ENCODE measurements at regions not wholly inside any gene's neighbourhood (a gene's known extent, or its start where the extent isn't known, plus 50 kb on each side); places are given as distances from the start of the nearest gene placed in this dataset.

DNA sequence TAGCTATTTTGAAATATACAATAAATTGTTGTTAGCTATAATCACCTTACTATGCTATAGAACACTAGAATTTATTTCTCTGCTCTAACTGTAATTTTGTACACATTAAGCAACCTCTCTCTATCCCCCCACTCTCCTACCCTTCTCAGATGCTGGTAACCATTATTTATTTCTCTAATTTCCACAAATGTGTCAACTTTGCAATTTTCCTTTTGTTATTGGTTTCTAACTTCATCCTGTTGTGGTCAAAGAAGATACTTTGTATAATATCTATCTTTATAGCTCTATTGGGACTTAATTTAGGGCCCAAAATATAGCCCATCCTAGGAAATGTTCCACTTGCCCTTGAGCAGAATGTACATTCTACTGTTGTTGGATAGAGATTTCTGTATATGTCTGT, 229.3 kb downstream of the SATB1 start:
- TF ChIP-seq, protein P1, sequence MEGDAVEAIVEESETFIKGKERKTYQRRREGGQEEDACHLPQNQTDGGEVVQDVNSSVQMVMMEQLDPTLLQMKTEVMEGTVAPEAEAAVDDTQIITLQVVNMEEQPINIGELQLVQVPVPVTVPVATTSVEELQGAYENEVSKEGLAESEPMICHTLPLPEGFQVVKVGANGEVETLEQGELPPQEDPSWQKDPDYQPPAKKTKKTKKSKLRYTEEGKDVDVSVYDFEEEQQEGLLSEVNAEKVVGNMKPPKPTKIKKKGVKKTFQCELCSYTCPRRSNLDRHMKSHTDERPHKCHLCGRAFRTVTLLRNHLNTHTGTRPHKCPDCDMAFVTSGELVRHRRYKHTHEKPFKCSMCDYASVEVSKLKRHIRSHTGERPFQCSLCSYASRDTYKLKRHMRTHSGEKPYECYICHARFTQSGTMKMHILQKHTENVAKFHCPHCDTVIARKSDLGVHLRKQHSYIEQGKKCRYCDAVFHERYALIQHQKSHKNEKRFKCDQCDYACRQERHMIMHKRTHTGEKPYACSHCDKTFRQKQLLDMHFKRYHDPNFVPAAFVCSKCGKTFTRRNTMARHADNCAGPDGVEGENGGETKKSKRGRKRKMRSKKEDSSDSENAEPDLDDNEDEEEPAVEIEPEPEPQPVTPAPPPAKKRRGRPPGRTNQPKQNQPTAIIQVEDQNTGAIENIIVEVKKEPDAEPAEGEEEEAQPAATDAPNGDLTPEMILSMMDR (IDR thresholded peaks at IDR 0.05), result no peak
- intact Hi-C loops (cut with DNase I), result no loop called here
- no peak for ATAC-seq

DNA sequence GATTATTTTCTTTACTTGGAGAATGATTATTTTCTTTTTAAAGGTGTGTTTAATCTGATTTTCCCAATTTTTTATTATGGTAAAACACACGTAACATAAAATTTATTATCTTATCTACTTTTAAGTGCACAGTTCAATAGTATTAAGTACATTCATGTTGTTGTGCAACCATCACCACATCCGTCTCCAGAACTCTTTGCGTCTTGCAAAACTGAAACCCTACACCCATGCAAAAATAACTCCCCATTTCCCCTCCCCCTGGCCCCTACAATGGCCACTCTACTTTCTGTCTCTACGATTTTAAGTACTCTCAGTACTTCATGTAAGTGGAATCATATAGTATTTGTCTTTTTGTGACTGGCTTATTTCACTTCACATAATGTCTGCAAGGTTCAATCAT, 230.7 kb downstream of the SATB1 start:
- no peaks in the 10 kb centered on the region for H3K4me1 ChIP-seq
- no peak overlapping the region for H3K27ac ChIP-seq
- no peaks in the 10 kb centered on the region for H3K36me3 ChIP-seq (ENCODE audit: insufficient read depth in 1 of 2, low read depth in 1 of 2)
- H3K4me3 ChIP-seq, result no peak overlapping the region
- peaks cover 7% of the 10 kb centered on the region for H3K9me3 ChIP-seq
- no peaks in the 10 kb centered on the region for H3K27me3 ChIP-seq (ENCODE audit: insufficient read depth in 3 of 3, low read length in 2 of 3)
- ATAC-seq, result no peak
- intact Hi-C loops (cut with DNase I), result no loop called here
- TF ChIP-seq, protein P1 (IDR thresholded peaks at IDR 0.05), result no peak
- no peak for DNase-seq
- 47 to 59% (median 48%) methylated on average over 4 of the region's 4 CpGs for WGBS, 3 donors

More for the DNA sequence above, 229.3 kb downstream of the SATB1 start:
- no peak for DNase-seq
- H3K27me3 ChIP-seq (ENCODE audit: insufficient read depth in 3 of 3, low read length in 2 of 3), result no peaks in the 10 kb centered on the region
- no peaks in the 10 kb centered on the region for H3K36me3 ChIP-seq (ENCODE audit: insufficient read depth in 1 of 2, low read depth in 1 of 2)
- peaks cover 7% of the 10 kb centered on the region for H3K9me3 ChIP-seq
- H3K4me1 ChIP-seq, result no peaks in the 10 kb centered on the region
- no peak overlapping the region for H3K4me3 ChIP-seq
- H3K27ac ChIP-seq, result no peak overlapping the region

DNA sequence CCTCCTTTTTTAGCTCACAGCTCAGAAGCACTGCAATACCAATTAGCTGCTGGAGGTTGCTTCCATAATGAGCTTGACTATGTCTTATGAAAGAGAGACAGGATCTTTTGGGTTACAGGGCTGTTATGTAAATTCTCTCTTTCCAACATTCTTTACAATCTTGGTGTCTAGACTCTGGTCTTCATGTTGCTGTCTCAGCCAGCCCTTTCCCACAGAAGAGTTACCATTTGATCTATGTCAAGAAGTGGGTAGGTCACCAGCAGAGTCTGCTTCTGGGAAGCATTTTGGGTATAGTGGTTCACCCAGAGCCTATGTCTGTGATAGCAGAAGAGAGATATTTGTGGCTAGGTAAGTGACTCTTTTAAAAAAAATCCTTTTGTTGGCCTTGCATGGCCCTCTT, 234.5 kb downstream of the SATB1 start:
- H3K27ac ChIP-seq, result no peak overlapping the region
- H3K9me3 ChIP-seq, result no peaks in the 10 kb centered on the region
- TF ChIP-seq, protein P1 (IDR thresholded peaks at IDR 0.05), result no peak
- no peaks in the 10 kb centered on the region for H3K27me3 ChIP-seq (ENCODE audit: insufficient read depth in 3 of 3, low read length in 2 of 3)
- intact Hi-C loops (cut with DNase I), result no loop called here
- no peaks in the 10 kb centered on the region for H3K4me1 ChIP-seq
- DNase-seq, result no peak
- H3K4me3 ChIP-seq, result no peak overlapping the region
- no peak for ATAC-seq
- no peaks in the 10 kb centered on the region for H3K36me3 ChIP-seq (ENCODE audit: insufficient read depth in 1 of 2, low read depth in 1 of 2)

DNA sequence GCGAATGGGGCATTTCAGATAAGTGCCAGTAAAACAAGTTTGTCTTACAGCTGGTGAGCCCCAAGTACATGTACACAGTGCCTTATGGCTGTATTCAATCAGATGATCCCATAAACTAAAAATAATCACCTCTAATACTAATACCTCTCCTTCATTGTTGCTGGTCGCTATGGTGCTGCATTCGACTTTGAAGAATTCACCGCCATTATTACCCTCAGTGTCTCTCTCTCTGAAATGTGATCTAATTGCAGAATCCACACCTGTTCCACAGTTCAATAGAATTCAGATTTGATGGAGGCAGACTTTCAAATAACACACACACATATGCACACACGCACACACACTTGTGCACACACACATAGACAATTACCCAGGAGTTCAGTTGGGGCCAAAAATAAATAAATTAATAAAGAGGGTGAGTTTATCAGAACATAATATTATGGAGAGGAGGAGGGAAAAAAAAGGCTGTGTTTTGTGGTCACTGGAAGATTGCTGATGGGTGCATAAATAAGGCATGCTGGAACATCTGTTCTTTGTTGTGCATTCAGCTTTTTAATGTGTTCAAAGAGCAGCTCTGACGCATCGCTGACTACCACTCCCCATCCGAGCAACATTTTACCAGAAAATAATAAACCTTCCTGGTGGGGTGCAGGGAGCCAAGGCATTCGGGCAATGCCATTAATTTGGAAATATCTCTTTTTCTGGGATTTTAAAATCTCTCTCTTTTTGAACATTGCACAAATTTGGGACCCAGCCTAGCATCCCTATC, 235.7 kb downstream of the SATB1 start:
- 58 to 65% (median 63%) methylated on average over 9 of the region's 9 CpGs for WGBS, 3 donors
- H3K36me3 ChIP-seq (ENCODE audit: insufficient read depth in 1 of 2, low read depth in 1 of 2), result no peaks in the 10 kb centered on the region
- intact Hi-C loops (cut with DNase I), result no loop called here
- H3K4me1 ChIP-seq, result no peaks in the 10 kb centered on the region
- no peaks in the 10 kb centered on the region for H3K9me3 ChIP-seq
- H3K27me3 ChIP-seq (ENCODE audit: insufficient read depth in 3 of 3, low read length in 2 of 3), result no peaks in the 10 kb centered on the region
- H3K4me3 ChIP-seq, result no peak overlapping the region
- DNase-seq, result no peak
- ATAC-seq, result no peak
- H3K27ac ChIP-seq, result no peak overlapping the region
- TF ChIP-seq, protein P1 (IDR thresholded peaks at IDR 0.05), result no peak

DNA sequence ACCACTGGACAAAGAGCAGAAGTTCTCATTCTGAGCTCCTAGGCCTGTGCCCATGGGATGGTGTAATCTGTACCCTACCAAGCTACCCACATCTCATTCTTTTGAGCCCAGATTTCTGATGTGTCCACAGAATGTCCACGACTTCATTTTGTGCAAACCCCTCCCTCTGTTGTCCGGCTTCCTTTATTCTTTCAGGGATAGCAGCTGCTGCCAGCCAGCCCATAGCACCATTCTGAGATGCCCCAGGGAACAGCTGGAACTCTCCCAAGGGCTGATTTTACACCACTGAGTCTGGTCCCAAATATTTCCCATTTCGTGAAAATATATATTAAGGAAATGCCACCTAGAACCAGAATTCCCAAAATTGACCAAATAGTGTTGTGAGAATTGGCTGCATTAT, 236.6 kb downstream of the SATB1 start:
- H3K4me3 ChIP-seq, result no peak overlapping the region
- H3K36me3 ChIP-seq (ENCODE audit: insufficient read depth in 1 of 2, low read depth in 1 of 2), result no peaks in the 10 kb centered on the region
- TF ChIP-seq, protein P1 (IDR thresholded peaks at IDR 0.05), result no peak
- no peak for ATAC-seq
- H3K27me3 ChIP-seq (ENCODE audit: insufficient read depth in 3 of 3, low read length in 2 of 3), result no peaks in the 10 kb centered on the region
- H3K9me3 ChIP-seq, result no peaks in the 10 kb centered on the region
- intact Hi-C loops (cut with DNase I), result no loop called here
- WGBS, 3 donors, result 27 to 33% (median 32%) methylated on average over 3 of the region's 3 CpGs
- no peak for DNase-seq
- no peaks in the 10 kb centered on the region for H3K4me1 ChIP-seq
- H3K27ac ChIP-seq, result no peak overlapping the region
